DOHH2 (cell line): ENCODE measurements at regions not wholly inside any gene's neighbourhood (a gene's known extent, or its start where the extent isn't known, plus 50 kb on each side); places are given as distances from the start of the nearest gene placed in this dataset.
"Not testable (repeated sequence)": the region's sequence is repeated elsewhere in the genome, so short reads cannot be mapped to it uniquely, and the experiment has no call there.

ENCODE experiments used
- H3F3A ChIP-seq: fragments of 200-600 bp; sonication (generic), shearing (Covaris generic); 2 replicates; pipeline ENCODE4 v1.6.0; 2016; ENCODE audit warnings: antibody characterized with exemption, mild to moderate bottlenecking; ENCODE audit not compliant: control insufficient read depth, insufficient read depth
- H3K27ac ChIP-seq: fragments of 200-600 bp; sonication (generic); 2 replicates; pipeline ENCODE4 v1.5.1; 2014; ENCODE audit warnings: low read depth, mild to moderate bottlenecking, low read length, moderate library complexity
- H3K27me3 ChIP-seq: fragments of 200-600 bp; sonication (generic); 2 replicates; pipeline ENCODE4 v1.6.1; 2014; ENCODE audit warnings: mild to moderate bottlenecking, low read length, mixed read lengths; ENCODE audit not compliant: control insufficient read depth
- H3K36me3 ChIP-seq: fragments of 200-600 bp; sonication (generic); 2 replicates; pipeline ENCODE4 v1.6.1; 2014; ENCODE audit warnings: mild to moderate bottlenecking, low read length, moderate library complexity, mixed read lengths; ENCODE audit not compliant: control insufficient read depth
- H3K4me1 ChIP-seq: fragments of 200-600 bp; sonication (generic); 2 replicates; pipeline ENCODE4 v1.6.1; 2014; ENCODE audit warnings: mild to moderate bottlenecking, low read length, mixed read lengths; ENCODE audit not compliant: control insufficient read depth
- H3K4me2 ChIP-seq: fragments of 200-600 bp; sonication (generic); 2 replicates; pipeline ENCODE4 v1.6.0; 2014; ENCODE audit warnings: mild to moderate bottlenecking, low read length, moderate library complexity
- H3K4me3 ChIP-seq: fragments of 200-600 bp; sonication (generic); 2 replicates; pipeline ENCODE4 v1.5.1; 2014; ENCODE audit warnings: mild to moderate bottlenecking, low read length, mixed read lengths
- H3K79me2 ChIP-seq: fragments of 200-600 bp; sonication (generic); 2 replicates; pipeline ENCODE4 v1.6.1; 2014; ENCODE audit warnings: mild to moderate bottlenecking, low read length, mixed read lengths; ENCODE audit not compliant: control insufficient read depth
- H3K9me2 ChIP-seq: fragments of 200-600 bp; sonication (generic); replicated peaks from 2 replicates; pipeline ENCODE4 v1.6.1; 2014; ENCODE audit warnings: mild to moderate bottlenecking, low read length, mixed read lengths; ENCODE audit not compliant: control insufficient read depth
- H3K9me3 ChIP-seq: fragments of 200-600 bp; sonication (generic); 2 replicates; pipeline ENCODE4 v1.6.1; 2014; ENCODE audit warnings: antibody characterized with exemption, low read length, mixed read lengths; ENCODE audit not compliant: control insufficient read depth, insufficient read depth
- H4K20me1 ChIP-seq: fragments of 200-600 bp; sonication (generic); 2 replicates; pipeline ENCODE4 v1.6.0; 2014; ENCODE audit warnings: low read depth, mild to moderate bottlenecking, antibody characterized with exemption, low read length, moderate library complexity; ENCODE audit not compliant: control insufficient read depth, insufficient read depth
- CTCF ChIP-seq: fragments of 200-600 bp; sonication (generic); IDR thresholded peaks from one replicate; pipeline ENCODE4 v1.5.1; 2014; ENCODE audit warnings: antibody characterized with exemption, mild to moderate bottlenecking, low read depth, low read length; ENCODE audit not compliant: poor library complexity, severe bottlenecking
- EZH2phosphoT487 ChIP-seq: fragments of 200-600 bp; sonication (generic); IDR thresholded peaks from 2 replicates; pipeline ENCODE4 v1.6.1; 2017; ENCODE audit warnings: borderline replicate concordance, mild to moderate bottlenecking, antibody characterized with exemption, low read length, moderate library complexity, mixed read lengths

DNA sequence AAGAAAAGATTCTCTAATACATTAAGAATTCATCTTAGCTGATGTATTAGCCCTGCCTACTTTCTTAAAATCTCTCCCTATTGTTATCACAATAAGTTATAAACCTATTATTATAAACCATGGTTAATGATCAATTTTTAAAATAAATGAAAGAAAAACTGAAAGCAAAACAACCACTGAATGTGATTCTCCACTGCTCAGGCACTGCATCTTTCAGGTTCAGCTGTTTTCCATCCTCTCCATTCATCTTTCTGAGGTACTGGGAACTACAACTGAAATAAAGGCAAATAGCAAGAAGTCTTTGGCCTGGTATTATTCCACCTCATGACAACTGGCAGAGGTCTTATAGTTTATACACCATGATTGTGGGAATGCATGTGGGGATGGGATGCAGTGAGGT is 798.9 kb upstream of the AADAT start:
- TF ChIP-seq CTCF (no peak), EZH2phosphoT487 (no peak)
- Histone ChIP-seq H3K4me2 (no peak overlapping the region), H4K20me1 (no peaks in the 10 kb centered on the region), H3F3A (no peaks in the 10 kb centered on the region), H3K79me2 (no peaks in the 10 kb centered on the region), H3K27me3 (no peaks in the 10 kb centered on the region), H3K4me1 (no peaks in the 10 kb centered on the region), H3K36me3 (no peaks in the 10 kb centered on the region), H3K9me3 (no peaks in the 10 kb centered on the region; the same call in 1 of the 2 replicates), H3K27ac (no peak overlapping the region), H3K9me2 (no peaks in the 10 kb centered on the region), H3K4me3 (no peak overlapping the region)

GRCh38 chr4:170887396-170887795 is 797.6 kb upstream of the AADAT start:
- Histone ChIP-seq H3K27me3 (no peaks in the 10 kb centered on the region), H3K9me2 (no peaks in the 10 kb centered on the region), H3K36me3 (no peaks in the 10 kb centered on the region), H3K27ac (no peak overlapping the region), H4K20me1 (no peaks in the 10 kb centered on the region), H3K4me2 (no peak overlapping the region), H3K79me2 (no peaks in the 10 kb centered on the region), H3K4me3 (no peak overlapping the region), H3K9me3 (no peaks in the 10 kb centered on the region), H3F3A (no peaks in the 10 kb centered on the region), H3K4me1 (no peaks in the 10 kb centered on the region)
- TF ChIP-seq EZH2phosphoT487, result no peak
- no peak for TF ChIP-seq CTCF

DNA sequence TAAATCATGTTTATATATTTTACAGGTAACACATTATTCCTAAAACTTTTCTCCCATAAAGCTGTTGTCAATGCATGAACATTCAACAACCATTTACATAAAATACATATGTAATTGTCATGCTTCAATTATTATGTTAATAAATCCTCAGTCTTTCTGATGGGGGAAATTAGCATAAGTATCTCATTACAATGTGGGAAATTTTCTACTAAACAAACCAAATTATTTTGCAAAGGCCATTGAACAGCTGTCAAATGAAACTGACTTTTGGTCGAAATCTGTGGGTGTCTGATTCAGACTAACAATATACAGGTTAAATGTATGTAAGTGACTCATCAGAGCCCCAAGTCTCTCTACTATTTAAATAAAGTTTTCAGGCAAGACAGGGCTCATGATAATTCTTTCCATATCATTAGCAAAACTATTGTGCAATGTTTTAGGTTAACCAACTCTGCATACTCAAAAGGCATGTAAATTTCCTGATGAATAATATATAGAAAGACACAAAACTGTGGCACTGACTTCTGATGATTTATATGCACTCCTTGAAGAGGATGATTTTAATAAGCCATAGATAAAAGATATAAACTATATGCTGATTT is 795.3 kb upstream of the AADAT start:
- Histone ChIP-seq H3K9me2 (no peaks in the 10 kb centered on the region), H3K4me2 (no peak overlapping the region), H4K20me1 (no peaks in the 10 kb centered on the region), H3K4me1 (no peaks in the 10 kb centered on the region), H3K27ac (no peak overlapping the region), H3K27me3 (no peaks in the 10 kb centered on the region), H3F3A (no peaks in the 10 kb centered on the region), H3K4me3 (no peak overlapping the region), H3K79me2 (no peaks in the 10 kb centered on the region), H3K36me3 (no peaks in the 10 kb centered on the region), H3K9me3 (no peaks in the 10 kb centered on the region)
- no peak for TF ChIP-seq CTCF
- no peak for TF ChIP-seq EZH2phosphoT487

DNA sequence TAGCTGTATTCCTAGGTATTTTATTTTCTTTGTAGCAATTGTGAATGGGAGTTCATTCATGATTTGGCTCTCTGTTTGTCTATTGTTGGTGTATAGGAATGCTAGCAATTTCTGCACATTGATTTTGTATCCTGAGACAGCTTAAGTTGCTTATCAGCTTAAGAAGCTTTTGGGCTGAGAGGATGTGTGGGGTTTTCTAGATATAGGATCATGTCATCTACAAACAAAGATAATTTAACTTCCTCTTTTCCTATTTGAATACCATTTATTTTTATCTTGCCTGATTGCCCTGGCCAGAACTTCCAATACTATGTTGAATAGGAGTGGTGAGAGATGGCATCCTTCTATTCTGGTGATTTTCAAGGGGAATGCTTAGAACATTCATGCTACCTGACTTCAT is 791.9 kb upstream of the AADAT start:
- H3K79me2 ChIP-seq, H3K9me3 ChIP-seq, H4K20me1 ChIP-seq, H3K4me3 ChIP-seq, H3K4me2 ChIP-seq, H3K4me1 ChIP-seq, H3K9me2 ChIP-seq, H3K36me3 ChIP-seq, H3F3A ChIP-seq, H3K27me3 ChIP-seq, H3K27ac ChIP-seq: not testable (repeated sequence)
